HG03066 (cell line): ENCODE measurements at regions not wholly inside any gene's neighbourhood (a gene's known extent, or its start where the extent isn't known, plus 50 kb on each side); places are given as distances from the start of the nearest gene placed in this dataset.

Source experiments
- ATAC-seq: cut with Tn5 transposase; IDR thresholded peaks from one replicate; pipeline ENCODE4 v1.9.1; 2021; ENCODE audit warnings: low read depth; ENCODE audit not compliant: unreplicated experiment

DNA sequence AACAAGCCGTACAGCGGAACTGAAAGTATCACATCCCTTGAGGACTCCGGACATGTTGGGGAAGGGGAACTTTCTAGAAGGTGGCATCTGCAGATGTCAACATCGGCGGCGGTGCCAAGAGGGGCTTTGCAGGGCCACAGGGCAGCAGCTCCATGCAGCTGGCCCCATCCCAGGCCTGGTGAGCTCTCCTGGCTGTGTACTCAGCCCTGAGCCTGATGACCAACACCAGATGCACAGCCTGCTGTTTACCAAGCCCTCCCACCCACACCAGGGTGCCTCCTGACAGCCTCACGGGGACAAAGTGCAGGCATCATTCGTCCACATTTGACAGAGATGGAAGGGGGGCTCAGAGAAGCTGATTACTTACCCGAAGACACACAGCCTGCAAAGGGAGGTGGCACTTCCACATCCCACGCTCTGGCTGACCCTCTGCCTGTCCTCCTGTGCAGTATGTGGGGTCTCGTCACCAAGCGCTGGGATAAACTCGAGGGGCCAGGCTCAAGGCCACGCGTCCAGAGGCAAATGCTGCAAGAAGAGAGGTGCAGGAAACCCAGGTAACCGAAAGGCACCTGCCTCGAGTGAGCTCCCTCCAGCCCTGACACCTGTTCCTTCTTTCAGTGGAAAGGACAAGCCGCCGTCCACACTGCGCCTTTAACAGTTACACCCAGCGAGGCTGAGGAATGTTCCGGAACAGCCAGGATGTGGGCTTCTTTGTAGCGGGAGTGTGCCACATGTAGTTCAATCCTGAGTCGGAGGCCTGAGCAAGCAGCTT, 69.0 kb upstream of the ASAP2 start:
- ATAC-seq = no peak

DNA sequence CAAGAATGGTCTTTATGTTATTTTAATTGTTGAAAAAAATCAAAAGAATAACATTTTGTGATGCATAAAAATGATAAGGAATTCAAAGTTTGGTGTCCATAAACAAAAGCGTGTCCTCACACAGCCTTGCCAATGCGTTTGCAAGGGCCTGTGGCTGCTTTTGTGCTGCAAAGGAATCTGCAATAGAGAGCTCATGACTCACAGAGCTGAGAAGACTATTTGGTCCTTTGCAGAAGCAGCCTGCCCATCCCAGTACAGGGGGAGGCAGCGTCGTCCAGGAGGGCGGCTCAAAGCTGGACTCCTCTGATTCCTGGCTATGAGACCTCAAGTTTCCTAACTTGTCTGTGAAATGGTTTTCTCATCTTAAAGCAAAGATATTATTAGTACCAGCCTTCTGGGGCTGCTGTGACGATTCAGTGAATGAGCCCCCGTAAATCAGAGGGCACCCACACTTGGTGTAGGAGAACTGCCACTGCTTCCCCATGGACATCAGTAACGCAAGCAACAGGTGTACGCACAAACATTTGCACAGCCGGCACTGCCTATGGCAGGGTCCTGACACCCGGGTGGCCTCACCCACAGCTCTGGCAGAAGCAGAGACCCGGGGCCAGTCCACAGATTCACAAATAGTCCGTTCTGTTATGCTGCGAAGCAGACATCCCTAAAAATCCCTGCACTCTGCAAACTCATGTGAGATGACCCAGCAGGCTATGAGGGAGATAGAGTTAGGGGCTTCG, 70.6 kb upstream of the ASAP2 start:
- no peak for ATAC-seq

DNA sequence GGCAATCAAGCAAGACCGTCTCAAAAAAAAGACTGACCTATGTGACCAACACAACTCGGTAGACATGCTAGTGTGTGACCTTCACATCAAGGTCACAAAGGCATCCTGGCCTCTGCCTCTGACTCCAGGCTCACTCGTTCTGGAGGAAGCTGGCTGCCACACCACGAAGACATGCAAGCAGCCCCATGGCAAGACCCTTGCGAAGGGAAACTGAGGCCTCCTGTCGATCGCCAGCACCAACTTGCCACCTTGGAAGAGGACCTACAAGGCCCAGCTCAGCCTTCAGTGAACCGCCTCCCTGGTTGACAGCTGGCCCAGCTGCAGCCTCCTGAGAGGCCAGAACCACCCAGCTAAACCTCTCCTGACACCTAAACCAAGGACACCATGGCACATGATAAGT, 79.3 kb upstream of the ASAP2 start:
- no peak for ATAC-seq

GRCh38 chr2:9126540-9126939, 80.1 kb upstream of the ASAP2 start:
- no peak for ATAC-seq

DNA sequence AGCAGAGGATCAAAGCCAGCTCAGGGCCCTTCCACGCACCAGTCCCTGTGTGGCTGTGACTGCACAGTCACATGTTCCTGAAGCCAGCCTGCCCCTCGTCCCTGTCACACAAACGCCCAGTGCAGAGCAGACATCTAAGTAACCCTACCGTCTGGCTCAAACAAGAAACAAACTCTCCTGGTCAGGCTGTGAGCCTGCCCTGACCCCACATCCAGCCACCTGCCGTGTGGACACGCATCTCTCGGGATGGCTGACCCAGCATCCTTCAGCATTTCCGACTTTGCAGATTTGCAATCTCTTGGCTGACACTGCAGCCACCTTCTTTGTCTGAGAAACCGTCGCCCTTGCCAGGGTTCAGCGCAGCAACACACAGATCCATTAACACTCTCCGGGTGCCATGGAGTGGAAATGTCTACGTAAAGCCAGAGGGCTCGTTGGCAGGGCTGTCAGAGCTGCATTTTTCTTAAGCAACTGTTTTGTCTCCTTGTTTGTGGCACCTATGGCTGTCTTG, 82.3 kb upstream of the ASAP2 start:
- no peak for ATAC-seq

GRCh38 chr2:9123069-9123468, 83.5 kb upstream of the ASAP2 start:
- no peak for ATAC-seq

GRCh38 chr2:9122367-9122766, 84.2 kb upstream of the ASAP2 start:
- ATAC-seq = no peak

- ATAC-seq = no peak
Observed at GRCh38 chr2:9118383-9118960, 88.1 kb upstream of the ASAP2 start.

DNA sequence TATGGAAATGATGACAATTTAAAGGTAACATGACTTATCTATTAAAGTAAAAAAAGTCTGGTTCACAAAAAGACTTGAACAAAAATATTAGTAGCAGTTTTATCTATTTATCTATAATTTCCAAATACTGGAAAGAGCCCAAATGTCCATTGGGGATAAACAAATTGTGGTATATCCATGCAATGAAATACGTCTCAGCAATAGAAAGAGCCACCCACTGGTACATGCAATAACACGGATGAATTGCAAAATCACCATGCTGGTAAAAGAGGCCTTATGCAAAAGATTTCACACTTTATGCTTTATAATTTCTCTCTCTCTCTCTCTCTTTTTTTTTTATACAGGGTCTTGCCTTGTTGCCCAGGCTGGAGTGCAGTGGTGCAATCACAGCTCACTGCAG, 91.4 kb upstream of the ASAP2 start:
- no peak for ATAC-seq

- ATAC-seq = no peak
Observed at GRCh38 chr2:9114458-9114857, 92.2 kb upstream of the ASAP2 start.

DNA sequence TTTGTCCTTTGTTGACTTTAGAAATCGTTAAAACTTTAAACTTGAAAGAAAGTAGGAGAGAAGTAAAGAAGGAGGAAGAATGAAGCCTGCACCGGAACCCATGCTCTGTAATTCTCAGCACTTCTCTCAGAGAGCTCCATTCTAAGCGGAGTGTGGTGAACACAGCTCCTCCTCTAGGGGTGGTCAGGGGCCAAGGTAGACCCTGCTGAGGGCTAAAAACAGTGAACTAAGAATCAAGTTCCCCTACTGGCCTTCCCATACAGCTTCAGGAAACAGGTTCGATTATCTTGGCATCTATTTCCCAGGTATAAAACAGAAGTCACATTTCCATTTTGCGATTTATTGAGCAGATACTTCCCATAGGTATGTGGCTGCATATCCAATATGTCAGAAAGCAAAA, 92.7 kb upstream of the ASAP2 start:
- no peak for ATAC-seq

DNA sequence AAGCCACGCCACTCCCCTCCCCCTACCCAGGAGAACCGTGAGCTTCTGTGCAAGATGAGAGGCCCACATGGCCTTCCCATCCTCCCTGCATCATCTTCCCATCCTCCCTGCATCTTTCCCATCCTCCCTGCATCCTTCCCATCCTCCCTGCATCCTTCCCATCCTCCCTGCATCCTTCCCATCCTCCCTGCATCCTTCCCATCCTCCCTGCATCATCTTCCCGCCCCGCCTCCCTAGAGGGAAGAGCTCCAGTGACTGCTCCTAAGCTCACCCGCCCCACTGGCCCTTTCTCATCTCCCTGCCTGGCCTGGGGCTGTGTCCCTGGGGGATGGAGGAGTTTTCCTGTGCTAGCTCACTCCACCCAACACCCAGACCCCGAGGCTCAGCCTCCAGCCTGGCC, 93.3 kb upstream of the ASAP2 start:
- no peak for ATAC-seq

- no peak for ATAC-seq
Observed at GRCh38 chr2:9112079-9112721, 94.4 kb upstream of the ASAP2 start.

GRCh38 chr2:9110893-9111569, 95.6 kb upstream of the ASAP2 start:
- no peak for ATAC-seq

- ATAC-seq = no peak
Observed at GRCh38 chr2:9110346-9110884, 96.2 kb upstream of the ASAP2 start.

GRCh38 chr2:9109871-9110270, 96.7 kb upstream of the ASAP2 start:
- no peak for ATAC-seq

DNA sequence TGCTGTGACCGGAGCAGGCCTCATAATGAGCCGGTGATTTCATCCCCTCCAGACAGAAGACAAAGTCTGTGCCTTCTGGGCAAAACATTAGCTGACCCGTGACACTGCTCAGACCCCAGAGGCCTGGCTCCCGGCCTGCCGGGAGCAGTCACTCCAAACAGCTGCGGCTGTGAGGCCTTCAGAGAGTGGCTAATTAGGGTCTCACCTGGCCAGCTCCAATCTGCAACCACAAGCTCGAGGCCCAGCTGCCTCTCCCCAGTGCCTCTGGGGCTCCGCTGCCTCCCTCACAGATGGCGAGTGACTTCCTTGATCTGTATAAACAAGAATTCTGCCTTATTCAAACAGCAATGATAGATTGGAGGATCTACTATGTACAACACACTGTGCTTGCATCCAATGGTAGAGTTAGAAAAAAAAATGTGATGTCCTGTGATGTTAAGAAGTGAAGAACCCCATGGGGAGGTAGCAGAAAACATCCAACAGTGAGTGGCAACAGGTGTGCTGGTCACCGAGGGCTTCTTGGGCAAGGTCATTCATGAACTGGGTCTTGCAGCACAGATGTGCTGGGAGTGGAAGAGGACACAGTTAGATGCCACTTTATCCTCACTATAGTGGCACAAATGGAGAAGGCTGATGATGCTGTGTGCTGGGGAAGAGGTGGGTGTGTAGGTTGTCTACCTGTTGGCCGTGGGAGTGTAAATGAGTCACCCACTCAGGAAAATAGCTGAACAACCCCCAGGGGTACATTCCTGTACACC, 98.2 kb upstream of the ASAP2 start:
- no peak for ATAC-seq

DNA sequence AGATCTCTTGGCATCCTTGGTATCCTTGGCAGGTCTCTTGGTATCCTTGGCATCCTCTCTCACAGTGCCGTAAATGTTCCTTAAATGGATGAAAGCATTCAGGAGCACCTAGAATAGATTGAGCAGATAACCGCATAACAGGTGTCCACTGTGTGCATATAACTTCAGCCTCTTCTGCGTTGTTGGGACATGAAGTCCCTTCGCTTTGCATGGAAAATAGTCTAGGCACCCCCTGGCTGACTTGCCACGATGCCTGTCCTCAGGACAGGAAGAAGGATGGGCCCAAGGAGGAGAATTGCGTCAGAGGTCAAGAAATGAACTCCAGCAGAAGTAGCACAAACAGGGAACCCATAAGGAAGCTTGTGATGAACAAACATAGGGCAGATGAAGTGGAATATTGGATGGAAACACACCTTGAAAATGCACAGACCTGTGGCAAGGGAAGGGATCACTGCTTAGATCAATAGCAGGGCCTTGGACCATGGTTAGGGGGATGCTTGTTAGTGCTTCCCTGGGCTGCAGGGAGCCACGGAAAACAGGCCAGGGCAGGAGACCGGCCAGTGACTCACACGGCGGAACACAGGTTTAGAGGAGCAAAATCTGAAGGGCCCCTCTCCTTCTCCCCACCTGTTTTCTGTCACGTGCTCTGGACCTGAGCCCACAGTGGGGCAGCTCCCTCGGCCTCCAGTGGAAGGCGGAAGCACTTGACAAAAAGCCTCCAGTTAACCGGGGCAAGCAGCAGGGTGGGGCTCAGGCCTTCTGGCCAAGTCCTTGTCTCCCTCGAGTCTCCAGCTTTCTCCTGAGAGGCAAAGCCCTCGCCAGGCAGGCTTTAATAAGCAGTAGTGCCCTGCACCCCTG, 99.2 kb upstream of the ASAP2 start:
- ATAC-seq = no peak
